ENCODE measurements at regions not wholly inside any gene's neighbourhood (a gene's known extent, or its start where the extent isn't known, plus 50 kb on each side); places are given as distances from the start of the nearest gene placed in this dataset.
"Not testable (repeated sequence)": the region's sequence is repeated elsewhere in the genome, so short reads cannot be mapped to it uniquely, and the experiment has no call there.

GRCh38 chr19:41495589-41495988 is 52.6 kb downstream of the ERICH4 start:
- DNase-seq (no peak), ATAC-seq (no peak)
- intact Hi-C loops (cut with DNase I, micrococcal nuclease), result no loop called here

GRCh38 chr19:41499899-41500298 is 56.9 kb downstream of the ERICH4 start:
- ATAC-seq, result no peak
- intact Hi-C loops (cut with DNase I, micrococcal nuclease), result no loop called here
- no peak for DNase-seq

GRCh38 chr19:41500443-41500842 is 57.5 kb downstream of the ERICH4 start:
- intact Hi-C loops (cut with DNase I, micrococcal nuclease), result no loop called here
- no peak for DNase-seq
- ATAC-seq, result no peak

- intact Hi-C loops (cut with DNase I, micrococcal nuclease), result no loop called here
- DNase-seq, result no peak
- no peak for ATAC-seq
Measured at GRCh38 chr19:41501854-41502253, 58.9 kb downstream of the ERICH4 start.

- ATAC-seq, result no peak
- DNase-seq, result no peak
- intact Hi-C loops (cut with DNase I, micrococcal nuclease), result no loop called here
Measured at GRCh38 chr19:41505105-41505504, 62.1 kb downstream of the ERICH4 start.

DNA sequence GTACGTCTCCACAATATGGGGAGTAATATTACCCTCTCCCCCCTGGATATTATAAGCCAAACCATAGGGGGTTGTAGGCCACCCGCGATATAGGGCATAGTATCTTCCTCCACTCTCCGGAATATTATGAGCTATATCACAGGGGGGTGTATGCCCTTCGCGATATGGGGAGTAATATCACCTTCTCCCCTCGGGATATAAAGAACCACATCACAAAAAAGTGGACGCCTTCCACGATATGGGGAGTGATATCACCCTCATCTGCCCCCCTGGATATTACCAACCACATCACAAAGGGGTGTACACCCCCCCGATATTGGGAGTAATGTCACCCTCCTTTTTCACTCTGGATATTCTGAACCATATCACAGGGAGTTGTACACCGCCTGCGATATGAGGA is 65.5 kb upstream of the CEACAM21 start:
- DNase-seq, result no peak
- no peak for ATAC-seq
- intact Hi-C loops (cut with DNase I, micrococcal nuclease), result no loop called here

DNA sequence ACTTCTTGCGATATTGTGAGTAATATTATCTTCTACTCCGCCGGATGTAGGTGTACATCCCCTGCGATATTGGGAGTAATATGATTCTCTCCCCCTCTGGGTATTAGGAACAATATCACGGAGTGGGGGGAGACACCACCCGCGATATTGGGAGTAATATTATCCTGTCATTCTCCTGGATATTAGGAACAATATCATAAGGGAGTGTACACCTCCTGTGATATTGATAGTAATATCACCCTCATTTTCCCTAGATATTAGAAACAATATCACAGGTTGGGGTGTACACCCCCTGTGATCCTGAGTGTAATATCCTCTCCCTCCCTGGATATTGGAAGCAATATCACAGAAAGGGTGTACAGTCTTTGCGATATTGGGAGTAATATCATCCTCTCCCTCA is 64.3 kb upstream of the CEACAM21 start:
- no peak for ATAC-seq
- intact Hi-C loops (cut with DNase I, micrococcal nuclease), result no loop called here
- DNase-seq, result no peak

- ATAC-seq (no peak), DNase-seq (no peak)
- intact Hi-C loops (cut with DNase I, micrococcal nuclease), result no loop called here
Measured at GRCh38 chr19:41515015-41515652, 60.8 kb upstream of the CEACAM21 start.

GRCh38 chr19:41516292-41517171 is 59.4 kb upstream of the CEACAM21 start:
- DNase-seq, result peak in 1 of 2 donors; percentile 29
- ATAC-seq; intact Hi-C loops (cut with DNase I, micrococcal nuclease): not testable (repeated sequence)

DNA sequence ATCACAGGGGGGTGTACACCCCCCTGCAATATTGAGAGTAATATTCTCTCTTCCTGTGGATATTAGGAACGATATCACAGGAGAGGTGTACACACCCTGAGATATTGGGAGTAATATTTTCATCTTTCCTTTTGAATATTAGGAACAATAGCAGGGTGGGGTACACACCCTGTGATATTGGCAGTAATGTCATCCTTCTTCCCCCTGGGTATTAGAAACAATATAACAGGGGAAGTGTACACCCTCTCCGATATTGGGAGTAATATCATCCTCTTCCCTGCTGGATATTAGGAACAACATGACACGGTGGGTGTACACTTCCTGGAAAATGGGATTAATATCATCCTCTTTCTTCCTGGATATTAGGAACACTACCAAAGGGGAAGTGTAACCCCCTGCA is 57.8 kb upstream of the CEACAM21 start:
- DNase-seq (no peak), ATAC-seq (no peak)
- intact Hi-C loops (cut with DNase I, micrococcal nuclease), result no loop called here

DNA sequence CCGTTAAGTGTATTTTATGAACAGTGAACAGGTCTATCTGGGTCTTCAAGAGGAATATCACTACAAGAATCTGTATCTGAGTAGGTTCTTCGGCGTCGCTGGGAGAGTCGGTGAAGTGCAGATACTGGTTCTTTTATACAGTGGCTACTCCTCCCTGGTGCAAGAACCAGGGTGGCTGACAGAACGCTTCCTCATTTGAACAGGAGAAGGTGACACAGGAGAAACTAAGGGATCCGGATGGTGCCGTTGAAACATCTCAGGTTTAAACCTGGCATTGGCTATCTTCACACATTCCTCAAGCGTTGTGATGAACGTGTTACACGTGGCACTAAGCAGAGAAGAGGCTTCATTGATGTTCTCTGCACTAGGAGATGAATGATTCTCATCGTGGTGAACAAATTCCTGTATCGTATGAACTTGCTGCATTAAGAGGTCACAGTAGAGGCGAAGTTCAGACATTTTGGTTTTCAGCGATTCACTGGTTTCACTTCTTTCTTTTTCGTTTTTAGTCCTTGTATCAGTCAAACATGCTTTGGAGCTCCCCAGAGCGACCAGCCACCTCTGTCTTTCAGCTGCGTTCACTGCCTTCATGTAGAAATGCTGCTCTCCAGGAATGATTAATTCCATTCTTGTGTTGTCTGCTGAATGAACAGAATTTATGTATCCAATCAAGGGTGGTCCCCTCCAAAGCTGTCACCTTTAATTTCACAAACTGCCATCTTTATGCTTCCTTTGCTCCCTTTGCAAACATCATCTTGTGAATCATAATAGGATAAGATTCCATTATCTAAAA is 54.6 kb upstream of the CEACAM21 start:
- DNase-seq; ATAC-seq; intact Hi-C loops (cut with DNase I, micrococcal nuclease): not testable (repeated sequence)

- DNase-seq (peak in 1 of 2 donors; percentile 40), ATAC-seq (peak; percentile 36)
- intact Hi-C loops (cut with DNase I, micrococcal nuclease), result no loop called here
Measured at GRCh38 chr19:41521931-41522555, 53.9 kb upstream of the CEACAM21 start.

GRCh38 chr19:41525989-41526388 is 50.0 kb upstream of the CEACAM21 start:
- no peak for ATAC-seq
- intact Hi-C loops (cut with DNase I, micrococcal nuclease), result no loop called here
- DNase-seq, result no peak
